GM10266 (cell line): ENCODE measurements at regions not wholly inside any gene's neighbourhood (a gene's known extent, or its start where the extent isn't known, plus 50 kb on each side); places are given as distances from the start of the nearest gene placed in this dataset.

Source experiments
- DNase-seq: peaks from one replicate; pipeline ENCODE4 v3.0.0; 2012; ENCODE audit errors: extremely low spot score
- TF ChIP-seq, protein P1 (sequence below): IDR thresholded peaks from 2 replicates; pipeline ENCODE4 v1.5.1; 2012; ENCODE audit warnings: mild to moderate bottlenecking, low read depth; ENCODE audit not compliant: control insufficient read depth, insufficient read depth; ENCODE audit errors: missing control alignments

DNA sequence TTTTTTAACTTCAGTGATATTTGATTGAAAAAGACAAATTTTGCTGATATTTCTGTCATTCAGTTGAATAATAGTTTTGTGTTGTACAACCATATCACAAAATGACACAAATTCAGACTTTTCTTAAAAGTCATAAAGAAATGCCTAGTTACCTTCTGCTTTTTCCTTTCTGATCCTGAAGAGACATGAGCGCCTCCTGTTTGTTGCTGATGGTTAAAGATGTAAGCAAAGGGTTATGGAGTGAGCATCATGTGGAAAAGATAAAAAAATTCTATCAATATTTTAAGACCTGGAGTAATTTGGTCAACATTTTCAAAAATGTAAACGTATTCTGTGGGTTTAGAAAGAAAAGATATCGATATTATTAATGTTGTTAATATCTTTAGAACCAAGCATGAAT lies 669.9 kb upstream of the NR3C2 start:
- DNase-seq = no peak
- TF ChIP-seq, protein P1, sequence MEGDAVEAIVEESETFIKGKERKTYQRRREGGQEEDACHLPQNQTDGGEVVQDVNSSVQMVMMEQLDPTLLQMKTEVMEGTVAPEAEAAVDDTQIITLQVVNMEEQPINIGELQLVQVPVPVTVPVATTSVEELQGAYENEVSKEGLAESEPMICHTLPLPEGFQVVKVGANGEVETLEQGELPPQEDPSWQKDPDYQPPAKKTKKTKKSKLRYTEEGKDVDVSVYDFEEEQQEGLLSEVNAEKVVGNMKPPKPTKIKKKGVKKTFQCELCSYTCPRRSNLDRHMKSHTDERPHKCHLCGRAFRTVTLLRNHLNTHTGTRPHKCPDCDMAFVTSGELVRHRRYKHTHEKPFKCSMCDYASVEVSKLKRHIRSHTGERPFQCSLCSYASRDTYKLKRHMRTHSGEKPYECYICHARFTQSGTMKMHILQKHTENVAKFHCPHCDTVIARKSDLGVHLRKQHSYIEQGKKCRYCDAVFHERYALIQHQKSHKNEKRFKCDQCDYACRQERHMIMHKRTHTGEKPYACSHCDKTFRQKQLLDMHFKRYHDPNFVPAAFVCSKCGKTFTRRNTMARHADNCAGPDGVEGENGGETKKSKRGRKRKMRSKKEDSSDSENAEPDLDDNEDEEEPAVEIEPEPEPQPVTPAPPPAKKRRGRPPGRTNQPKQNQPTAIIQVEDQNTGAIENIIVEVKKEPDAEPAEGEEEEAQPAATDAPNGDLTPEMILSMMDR = no peak

DNA sequence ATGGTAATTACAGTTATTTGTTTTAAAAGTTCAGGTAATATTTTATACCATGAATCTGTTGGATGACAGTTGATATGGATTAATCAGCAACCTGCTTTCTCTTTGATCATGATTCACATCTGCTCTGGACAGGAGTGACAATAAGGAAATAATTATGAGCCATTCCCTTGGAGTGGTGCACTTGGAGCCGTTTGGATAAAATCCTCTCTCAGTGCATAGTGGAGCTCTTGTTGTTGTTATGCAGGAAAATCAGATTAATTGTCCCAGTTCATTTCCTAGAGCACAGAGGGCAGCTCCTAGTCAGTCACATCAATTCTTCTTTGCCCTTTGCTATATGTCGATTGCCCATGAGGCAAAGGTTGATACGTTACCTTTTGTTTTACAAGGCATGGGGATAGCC lies 668.3 kb upstream of the NR3C2 start:
- TF ChIP-seq, protein P1 = no peak
- DNase-seq = no peak

DNA sequence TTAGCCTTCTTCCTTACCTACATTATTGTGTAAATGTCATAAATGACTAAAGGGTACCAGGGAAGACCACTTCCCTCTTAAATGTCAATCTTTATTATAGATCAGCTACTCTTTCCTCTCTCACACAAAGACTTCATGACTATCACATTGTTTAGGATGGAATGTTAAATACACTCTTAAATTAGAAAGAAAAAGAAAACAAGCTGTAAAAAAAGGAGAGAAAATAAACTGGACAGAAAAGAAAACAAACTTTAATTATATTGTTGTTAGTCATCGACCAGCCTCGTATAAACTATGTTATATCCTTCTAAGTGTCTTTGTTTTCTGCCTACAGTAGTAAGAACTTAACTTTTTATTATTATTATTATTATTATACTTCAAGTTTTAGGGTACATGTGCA lies 666.4 kb upstream of the NR3C2 start:
- DNase-seq = no peak
- TF ChIP-seq, protein P1 = no peak

DNA sequence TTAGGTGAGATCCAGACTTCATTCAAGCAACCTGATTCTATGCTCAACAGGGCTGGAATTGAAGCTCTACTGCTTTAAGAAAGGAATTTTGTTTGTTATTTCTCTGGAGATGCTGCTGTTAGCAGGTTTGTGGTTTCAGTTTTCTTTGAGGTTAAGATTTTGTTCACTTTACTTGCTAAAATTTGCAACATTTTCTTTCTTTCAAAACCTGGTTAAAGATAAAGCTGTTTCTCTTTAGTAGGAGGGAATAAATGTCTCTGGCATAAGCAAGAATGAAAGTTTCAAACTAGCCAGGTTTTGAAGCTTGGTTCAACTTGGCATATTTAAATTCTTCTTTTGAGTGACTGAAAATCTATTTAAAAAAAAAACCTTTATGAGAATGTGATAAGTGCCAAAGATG lies 660.6 kb upstream of the NR3C2 start:
- TF ChIP-seq, protein P1 = no peak
- no peak for DNase-seq

DNA sequence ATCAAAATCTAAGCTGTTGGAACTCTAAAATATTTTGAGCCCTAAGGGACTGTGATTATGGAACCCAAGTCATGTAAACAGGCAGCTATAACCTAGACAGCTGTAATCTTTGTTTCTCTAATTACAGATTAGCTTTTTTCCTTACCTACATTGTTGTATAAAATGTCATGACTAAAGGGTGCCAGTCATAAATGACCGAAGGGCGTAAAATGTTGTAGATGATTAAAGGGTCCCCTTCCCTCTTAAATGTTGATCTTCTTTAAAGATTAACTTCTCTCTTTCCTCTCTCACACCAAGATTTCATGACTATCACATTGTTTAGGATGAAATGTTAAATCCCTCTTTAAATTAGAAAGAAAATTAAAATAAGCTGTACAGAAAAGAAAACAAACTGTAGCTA lies 659.4 kb upstream of the NR3C2 start:
- TF ChIP-seq, protein P1 = no peak
- DNase-seq = no peak

DNA sequence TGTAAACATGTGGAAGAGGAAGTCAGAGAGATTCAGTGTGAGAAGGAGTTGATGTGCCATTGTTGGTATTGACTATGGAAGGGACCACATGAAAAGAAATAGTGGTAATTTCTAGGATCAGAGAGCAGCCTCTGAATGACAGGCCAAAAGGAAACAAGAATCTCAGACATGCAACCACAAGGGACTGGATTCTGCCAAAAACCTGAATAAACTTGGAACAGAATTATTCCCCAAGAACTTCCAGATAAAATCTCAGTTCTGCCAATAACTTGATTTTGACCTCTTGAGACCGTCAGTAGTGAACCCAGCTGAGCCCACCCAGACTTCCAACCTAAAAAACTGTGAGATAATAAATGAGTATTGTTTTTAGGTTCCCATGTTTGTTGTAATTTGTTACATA lies 653.6 kb upstream of the NR3C2 start:
- TF ChIP-seq, protein P1 = no peak
- no peak for DNase-seq

DNA sequence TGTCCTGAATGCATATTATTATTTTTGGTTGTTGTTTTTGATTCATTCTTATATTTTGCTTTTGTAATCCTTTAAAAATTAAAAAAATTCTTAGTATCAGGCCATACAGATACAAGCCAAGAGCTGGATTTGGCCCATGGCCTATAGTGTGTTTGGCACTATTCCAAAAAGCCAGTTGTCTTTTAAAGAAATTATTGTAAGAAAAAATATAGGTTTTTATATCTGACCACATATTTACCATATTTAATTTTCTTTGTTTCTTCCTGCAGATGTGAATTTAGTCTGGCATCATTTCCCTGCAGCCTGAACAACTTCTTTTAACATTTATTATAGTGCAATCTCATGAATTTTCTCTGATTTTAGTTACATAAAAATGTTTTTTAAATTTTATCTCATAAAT lies 652.8 kb upstream of the NR3C2 start:
- TF ChIP-seq, protein P1 = no peak
- no peak for DNase-seq

DNA sequence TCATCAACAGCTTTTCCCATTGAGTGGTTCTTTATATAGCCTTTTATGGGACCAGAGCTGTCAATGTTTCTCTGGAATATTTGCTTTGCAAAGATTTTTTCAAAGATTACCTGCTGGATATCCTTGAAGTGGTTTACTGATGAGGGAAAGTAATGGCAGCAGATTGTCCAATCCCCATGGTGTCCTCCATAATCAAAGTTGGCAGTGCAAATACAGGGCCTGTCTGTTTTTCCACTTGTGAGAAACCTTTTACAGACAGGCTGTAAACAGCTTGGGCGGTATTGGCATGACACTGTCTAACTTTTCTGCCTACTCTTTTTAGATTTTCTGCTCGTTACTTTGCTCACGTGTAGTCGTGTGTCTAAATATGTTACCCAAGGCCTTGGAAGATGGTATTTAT lies 641.9 kb upstream of the NR3C2 start:
- DNase-seq = no peak
- TF ChIP-seq, protein P1 = no peak
